HG03457 (cell line): ENCODE measurements at regions not wholly inside any gene's neighbourhood (a gene's known extent, or its start where the extent isn't known, plus 50 kb on each side); places are given as distances from the start of the nearest gene placed in this dataset.

Source experiments
- ATAC-seq: cut with Tn5 transposase; IDR thresholded peaks from one replicate; pipeline ENCODE4 v1.9.1; 2021; ENCODE audit warnings: moderate number of reproducible peaks; ENCODE audit not compliant: unreplicated experiment

- no peak for ATAC-seq
These were observed 478.6 kb downstream of the EFNB2 start for GRCh38 chr13:106056851-106057250.

- no peak for ATAC-seq
These were observed 483.2 kb downstream of the EFNB2 start for GRCh38 chr13:106052200-106052767.

- ATAC-seq: no peak
These were observed 486.3 kb downstream of the EFNB2 start for GRCh38 chr13:106049171-106049570.

- no peak for ATAC-seq
These were observed 487.1 kb downstream of the EFNB2 start for GRCh38 chr13:106048386-106048785.

GRCh38 chr13:106047859-106048258 is 487.6 kb downstream of the EFNB2 start:
- ATAC-seq: no peak

GRCh38 chr13:106042996-106043581 is 492.4 kb downstream of the EFNB2 start:
- ATAC-seq: no peak

GRCh38 chr13:106041445-106041844 is 494.0 kb downstream of the EFNB2 start:
- ATAC-seq: no peak

- no peak for ATAC-seq
These were observed 496.7 kb downstream of the EFNB2 start for GRCh38 chr13:106038752-106039151.

GRCh38 chr13:106036870-106037269 is 498.6 kb downstream of the EFNB2 start:
- no peak for ATAC-seq

GRCh38 chr13:106034201-106034600 is 501.3 kb downstream of the EFNB2 start:
- no peak for ATAC-seq

- ATAC-seq: no peak
These were observed 501.8 kb downstream of the EFNB2 start for GRCh38 chr13:106033659-106034058.

- ATAC-seq: no peak
These were observed 503.0 kb downstream of the EFNB2 start for GRCh38 chr13:106032441-106032840.

- ATAC-seq: no peak
These were observed 505.7 kb downstream of the EFNB2 start for GRCh38 chr13:106029676-106030290.

GRCh38 chr13:106028911-106029310 is 506.6 kb downstream of the EFNB2 start:
- ATAC-seq: no peak

- no peak for ATAC-seq
These were observed 523.9 kb downstream of the EFNB2 start for GRCh38 chr13:106011600-106011999.

- no peak for ATAC-seq
These were observed 524.6 kb downstream of the EFNB2 start for GRCh38 chr13:106010836-106011235.

GRCh38 chr13:106008540-106008939 is 526.9 kb downstream of the EFNB2 start:
- no peak for ATAC-seq

- ATAC-seq: no peak
These were observed 528.3 kb downstream of the EFNB2 start for GRCh38 chr13:106007156-106007555.

GRCh38 chr13:106003651-106004050 is 531.8 kb downstream of the EFNB2 start:
- no peak for ATAC-seq

- no peak for ATAC-seq
These were observed 534.0 kb downstream of the EFNB2 start for GRCh38 chr13:106001443-106001842.

- no peak for ATAC-seq
These were observed 537.6 kb downstream of the EFNB2 start for GRCh38 chr13:105997581-105998550.
